Right lobe of liver (tissue), 4 donors: ENCODE measurements at regions not wholly inside any gene's neighbourhood (a gene's known extent, or its start where the extent isn't known, plus 50 kb on each side); places are given as distances from the start of the nearest gene placed in this dataset.

Source experiments
- POLR2A ChIP-seq: fragments of 450-650 bp; IDR thresholded peaks from one replicate; pipeline ENCODE4 v1.6.1; 2017; ENCODE audit warnings: antibody characterized with exemption, mild to moderate bottlenecking
- TF ChIP-seq, protein P1 (sequence below), 4 donors: fragments of 200-600 bp in 3 of 4; fragments of 450-650 bp in 1 of 4; IDR thresholded peaks; one replicate each; pipeline versions ENCODE4 v1.5.1 to v1.8.0; 2016 to 2022; ENCODE audit warnings: antibody characterized with exemption in 4 of 4, mild to moderate bottlenecking in 2 of 4
- donor health status: DM: no; HTN: no; CAD: no.
- donor health status: DM: no; HTN: no; CAD: no.
- donor health status: DM: no; HTN: yes; CAD: no.

DNA sequence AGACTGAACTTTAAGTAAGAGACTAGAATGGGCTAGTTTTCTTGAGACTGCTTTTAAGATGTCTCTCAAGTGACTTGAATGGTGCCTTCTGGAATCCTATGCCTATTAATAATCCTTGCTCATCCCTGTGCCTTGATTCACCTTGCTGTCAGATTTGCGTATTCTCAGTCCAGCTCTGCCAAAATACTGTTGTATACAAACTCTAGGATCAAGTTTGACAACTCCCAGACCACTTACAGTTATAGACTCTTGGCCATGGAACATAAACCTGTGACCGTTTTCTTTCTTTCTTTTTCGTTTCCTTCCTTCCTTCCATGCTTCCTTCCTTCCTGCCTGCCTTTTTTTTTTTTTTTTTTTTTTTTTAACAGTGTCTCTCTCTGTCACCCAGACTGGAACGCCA lies 2390.9 kb upstream of the RAG2 start:
- TF ChIP-seq, protein P1, sequence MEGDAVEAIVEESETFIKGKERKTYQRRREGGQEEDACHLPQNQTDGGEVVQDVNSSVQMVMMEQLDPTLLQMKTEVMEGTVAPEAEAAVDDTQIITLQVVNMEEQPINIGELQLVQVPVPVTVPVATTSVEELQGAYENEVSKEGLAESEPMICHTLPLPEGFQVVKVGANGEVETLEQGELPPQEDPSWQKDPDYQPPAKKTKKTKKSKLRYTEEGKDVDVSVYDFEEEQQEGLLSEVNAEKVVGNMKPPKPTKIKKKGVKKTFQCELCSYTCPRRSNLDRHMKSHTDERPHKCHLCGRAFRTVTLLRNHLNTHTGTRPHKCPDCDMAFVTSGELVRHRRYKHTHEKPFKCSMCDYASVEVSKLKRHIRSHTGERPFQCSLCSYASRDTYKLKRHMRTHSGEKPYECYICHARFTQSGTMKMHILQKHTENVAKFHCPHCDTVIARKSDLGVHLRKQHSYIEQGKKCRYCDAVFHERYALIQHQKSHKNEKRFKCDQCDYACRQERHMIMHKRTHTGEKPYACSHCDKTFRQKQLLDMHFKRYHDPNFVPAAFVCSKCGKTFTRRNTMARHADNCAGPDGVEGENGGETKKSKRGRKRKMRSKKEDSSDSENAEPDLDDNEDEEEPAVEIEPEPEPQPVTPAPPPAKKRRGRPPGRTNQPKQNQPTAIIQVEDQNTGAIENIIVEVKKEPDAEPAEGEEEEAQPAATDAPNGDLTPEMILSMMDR (IDR thresholded peaks at IDR 0.05) = no peak
- TF ChIP-seq POLR2A = no peak
